ENCODE measurements at regions not wholly inside any gene's neighbourhood (a gene's known extent, or its start where the extent isn't known, plus 50 kb on each side); places are given as distances from the start of the nearest gene placed in this dataset.
A peak's percentile ranks its signal among the peaks of the same experiment; 100 is the strongest.

GRCh38 chr2:181189951-181190350, 209.5 kb downstream of the UBE2E3 start:
- no peak for DNase-seq

DNA sequence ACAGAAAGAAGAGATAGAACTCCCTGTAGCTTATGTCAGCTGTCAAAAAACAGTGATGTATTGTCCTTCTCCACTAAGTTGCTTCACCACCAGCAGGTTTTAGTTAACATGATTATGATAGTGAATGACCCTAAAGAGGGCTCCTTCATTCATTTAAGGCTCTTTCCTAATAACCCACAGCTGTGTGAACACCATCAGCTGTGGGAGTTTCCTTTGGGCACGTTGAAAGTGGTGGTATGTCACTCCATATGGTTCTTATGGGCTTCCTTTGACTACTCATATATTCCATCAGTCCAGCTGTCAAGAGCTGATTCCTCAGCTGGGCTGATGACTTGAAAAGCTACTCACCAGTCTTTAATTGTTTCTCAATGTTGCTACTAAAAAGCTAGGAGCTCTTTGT, 210.3 kb downstream of the UBE2E3 start:
- no peak for DNase-seq

GRCh38 chr2:181193550-181193949, 213.1 kb downstream of the UBE2E3 start:
- DNase-seq: no peak

DNA sequence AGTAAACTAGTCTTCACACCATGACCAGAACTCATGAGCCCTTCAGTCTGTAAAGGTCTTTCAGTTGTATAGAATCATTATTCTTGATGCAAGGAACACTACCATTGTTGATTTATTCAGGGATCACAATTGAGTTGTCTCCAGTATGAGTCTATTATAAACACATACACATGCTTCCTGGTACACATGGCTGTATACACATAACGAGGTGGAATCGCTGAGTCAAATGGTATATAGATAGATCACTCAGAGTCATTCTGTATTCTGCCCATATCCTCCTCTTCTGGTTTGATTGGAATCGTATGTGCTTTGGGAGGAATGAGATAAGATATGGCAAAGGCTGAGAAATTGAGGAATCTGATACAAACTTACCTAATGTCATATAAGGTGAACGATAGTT, 216.0 kb downstream of the UBE2E3 start:
- DNase-seq: no peak

DNA sequence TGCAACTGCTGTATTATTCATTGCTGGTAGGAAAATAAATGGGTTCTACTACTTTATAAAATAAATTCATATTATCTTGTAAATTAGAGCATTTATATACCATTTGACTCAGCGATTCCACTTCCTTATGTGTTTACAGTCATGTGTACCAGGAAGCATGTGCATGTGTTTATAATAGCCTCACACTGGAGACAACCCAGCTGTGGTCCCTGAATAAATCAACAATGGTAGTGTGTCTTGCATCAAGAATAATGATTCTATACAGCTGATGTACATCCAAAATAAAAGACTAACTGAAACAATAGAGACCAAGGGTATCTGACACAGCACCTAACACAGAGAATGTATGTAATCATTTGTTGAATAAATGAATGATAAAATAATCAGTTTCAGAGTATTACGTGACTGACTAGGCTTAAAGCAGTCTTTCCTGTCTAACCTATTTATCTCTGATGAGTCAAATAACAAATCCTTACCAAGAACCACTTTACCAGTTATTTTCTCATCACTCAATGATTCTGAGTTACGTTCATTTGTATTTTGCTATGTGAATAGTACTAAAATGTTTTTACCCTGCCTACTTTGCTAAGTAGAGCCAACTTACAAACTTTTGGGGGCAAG, 216.8 kb downstream of the UBE2E3 start:
- peak; percentile 51 for DNase-seq

DNA sequence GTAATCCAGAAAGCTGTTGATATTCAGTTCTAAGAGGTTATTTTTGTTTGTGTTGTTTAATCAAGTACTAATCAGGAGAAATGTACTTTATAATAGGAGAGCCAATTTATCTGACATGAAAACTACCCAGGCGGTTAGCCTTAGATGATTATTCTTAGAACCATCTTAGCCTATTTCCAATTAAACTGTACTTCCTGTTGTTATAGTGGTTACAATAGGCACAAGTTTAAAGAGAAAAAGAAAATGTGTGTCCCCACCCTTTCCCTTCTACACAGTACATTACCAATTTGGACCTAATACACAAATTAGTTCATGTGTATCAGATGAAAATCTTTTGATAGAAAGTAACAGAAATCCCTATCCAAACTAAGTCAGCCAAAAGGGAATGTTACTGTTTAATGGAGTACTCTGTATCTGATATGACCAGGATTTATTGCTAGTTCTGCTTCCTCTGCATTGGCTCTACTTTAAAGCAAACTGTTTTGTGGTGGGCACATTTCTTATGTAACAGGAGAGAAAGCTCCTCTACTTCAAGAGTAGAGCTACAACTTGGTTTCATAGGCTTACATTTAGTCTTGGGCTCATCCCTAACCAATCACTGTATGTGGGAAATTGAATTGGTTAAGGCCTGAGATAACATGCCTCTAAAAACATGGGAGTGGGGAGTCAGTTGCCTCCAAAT, 217.9 kb downstream of the UBE2E3 start:
- no peak for DNase-seq

GRCh38 chr2:181203412-181203811, 223.0 kb downstream of the UBE2E3 start:
- no peak for DNase-seq

DNA sequence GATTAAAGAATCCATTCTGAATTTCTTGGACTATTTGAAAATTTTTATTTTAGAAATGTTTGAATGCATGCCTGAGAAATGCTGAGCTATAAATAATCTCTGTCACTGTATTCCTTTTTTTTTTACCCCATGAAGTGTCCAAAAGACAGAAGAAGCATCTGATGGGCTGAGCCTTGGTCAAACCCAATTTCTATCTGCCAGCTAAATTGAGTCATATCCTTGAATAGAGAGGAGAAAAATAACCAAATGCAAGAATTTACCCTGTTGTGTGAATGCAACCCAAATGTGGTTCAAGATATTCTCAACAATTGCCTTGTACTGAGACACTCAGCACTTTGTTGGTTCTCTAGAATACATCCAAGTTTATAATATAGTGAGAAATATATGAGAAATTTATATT, 223.5 kb downstream of the UBE2E3 start:
- DNase-seq: no peak

DNA sequence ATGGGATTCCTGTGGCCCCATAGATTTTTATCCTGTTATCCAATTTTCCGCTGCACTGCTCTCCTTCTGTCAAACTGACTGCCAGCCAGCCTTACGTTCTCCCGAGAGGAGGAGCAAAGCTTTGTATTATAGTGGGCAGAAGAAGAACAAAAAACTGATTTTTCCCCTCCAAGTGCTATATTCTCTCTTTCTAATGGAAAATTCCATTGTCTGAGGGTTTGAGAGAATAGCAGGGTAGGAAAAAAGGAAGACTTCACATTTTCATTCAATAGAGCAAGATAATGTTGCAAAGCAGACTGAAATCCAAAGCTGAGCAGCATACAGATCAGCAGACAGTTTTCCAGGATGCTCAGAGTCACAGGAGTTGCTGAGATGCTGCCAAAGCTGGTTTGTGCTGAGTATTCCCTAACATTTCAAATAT, 238.0 kb downstream of the UBE2E3 start:
- DNase-seq: no peak

- DNase-seq: no peak
Observed at GRCh38 chr2:181223234-181223633, 234.0 kb upstream of the ITGA4 start.

DNA sequence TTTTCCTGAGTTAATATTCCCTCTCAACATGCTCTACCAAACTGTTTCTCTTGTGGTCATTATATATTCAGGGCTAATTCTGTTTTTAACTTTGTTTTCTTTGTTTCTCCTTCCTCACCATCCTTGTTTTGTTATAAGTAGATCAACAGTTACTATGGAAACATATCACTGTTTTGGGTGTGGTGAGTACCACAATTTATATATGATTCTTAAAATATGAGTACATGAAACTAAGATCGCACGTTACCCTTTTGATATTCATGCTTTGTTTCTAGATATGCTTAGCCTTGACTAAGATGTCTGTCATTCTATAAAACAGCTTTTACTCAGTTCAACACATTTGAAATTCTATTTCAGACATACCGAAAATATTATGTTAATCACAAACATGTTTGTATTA, 232.3 kb upstream of the ITGA4 start:
- no peak for DNase-seq

DNA sequence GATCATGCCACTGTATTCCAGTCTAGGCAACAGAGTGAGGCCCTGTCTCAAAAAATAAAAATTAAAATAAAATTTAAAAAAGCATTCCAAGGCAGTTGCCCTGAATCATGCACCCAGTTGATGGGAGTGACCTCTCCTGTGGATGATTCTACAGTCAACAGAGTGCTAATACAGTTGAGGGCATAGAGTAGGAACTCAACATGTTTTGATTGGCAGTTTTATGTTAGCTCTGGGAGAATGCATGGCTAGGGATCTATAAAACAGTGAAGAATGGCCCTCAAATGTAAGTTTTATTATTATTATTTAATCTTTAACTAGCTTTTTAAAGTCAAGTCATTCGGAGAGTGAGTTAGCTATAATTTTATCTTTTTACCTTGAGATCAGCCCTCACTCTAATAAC, 228.5 kb upstream of the ITGA4 start:
- no peak for DNase-seq

GRCh38 chr2:181231151-181231550, 226.0 kb upstream of the ITGA4 start:
- DNase-seq: no peak

- DNase-seq: no peak
Observed at GRCh38 chr2:181231886-181232621, 225.1 kb upstream of the ITGA4 start.

DNA sequence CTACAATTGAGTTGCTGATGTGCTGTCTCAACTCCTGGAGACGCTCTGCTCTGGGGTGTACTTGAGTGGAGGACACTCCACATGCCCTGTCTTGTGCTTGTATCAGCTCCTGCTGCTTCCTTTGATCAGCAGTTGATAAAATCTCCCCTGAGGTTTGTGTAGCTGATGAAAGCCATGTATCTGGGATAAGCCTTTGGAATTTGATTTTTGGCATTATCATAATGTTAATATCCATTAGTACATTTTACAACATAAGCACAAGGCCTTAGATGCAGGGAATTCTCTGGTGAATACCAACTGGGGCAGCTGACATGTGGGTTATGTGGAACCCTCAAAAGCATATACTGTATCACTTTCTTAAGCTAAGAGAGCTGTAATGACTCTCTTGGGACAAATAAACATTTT, 222.7 kb upstream of the ITGA4 start:
- DNase-seq: no peak

DNA sequence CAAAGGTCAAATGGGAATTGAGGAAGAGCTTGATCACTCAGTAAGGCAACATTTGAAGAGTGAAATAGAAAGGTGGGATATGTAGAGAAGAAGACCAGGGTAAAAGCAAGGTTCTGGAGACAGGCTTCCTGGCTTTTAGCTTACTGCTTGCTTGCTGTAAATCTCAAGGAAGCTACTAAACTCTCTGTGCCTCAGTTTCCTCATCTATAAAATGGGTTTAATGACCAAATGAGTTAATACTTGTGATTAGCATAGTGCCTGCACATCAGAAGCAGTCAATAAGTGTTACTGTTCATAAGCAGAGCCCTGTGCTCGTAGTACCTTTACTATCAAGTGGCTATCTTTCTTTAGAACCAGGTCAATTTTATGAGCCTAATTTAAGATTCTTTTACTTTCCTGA, 222.2 kb upstream of the ITGA4 start:
- no peak for DNase-seq

GRCh38 chr2:181235683-181236459, 221.3 kb upstream of the ITGA4 start:
- DNase-seq: no peak

DNA sequence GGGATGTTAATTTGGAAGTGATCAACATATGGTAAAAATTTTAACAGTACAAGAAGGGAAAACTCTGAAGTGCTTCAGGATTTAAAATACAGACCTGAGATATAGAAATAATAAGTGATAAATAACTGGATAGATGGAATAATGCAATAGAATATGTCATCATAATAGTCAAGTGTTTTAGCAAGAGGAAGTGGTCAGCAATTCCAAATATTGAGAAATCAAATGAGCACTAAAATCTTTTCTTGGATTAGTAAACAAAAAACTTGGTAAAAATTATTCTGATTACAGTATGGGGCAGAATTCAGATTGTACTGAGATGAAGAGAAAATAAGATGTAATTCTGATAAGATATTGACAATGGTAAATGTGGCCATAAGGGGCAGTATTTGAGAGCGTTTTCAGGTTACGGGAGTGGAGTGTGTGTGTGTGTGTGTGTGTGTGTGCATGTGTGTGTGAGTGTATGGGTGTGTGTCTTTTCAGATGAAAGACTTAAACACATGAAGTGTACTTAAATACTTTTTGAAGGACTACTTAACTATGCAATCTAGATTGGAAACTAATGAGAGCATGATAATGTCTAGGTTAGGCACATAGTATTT, 217.9 kb upstream of the ITGA4 start:
- no peak for DNase-seq

- no peak for DNase-seq
Observed at GRCh38 chr2:181240844-181241243, 216.3 kb upstream of the ITGA4 start.

DNA sequence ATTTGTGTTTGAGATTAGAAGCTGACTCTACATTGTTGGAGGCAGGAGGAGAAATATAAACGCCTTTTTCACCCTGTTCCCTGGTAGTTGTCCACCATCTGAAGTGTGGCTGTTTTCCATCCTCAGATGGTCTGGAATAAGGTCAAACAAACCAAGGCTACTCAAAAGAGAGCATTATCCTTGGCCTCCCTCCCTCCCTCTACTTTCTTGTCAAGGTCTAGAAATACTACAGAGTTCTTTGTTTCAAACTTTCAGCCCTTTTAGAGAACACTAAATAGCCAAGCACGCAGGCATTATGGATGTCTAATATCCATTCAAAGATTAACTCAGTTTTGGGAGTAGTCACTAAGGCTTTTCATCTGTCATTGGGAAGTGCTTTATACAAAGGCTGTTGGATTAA, 215.8 kb upstream of the ITGA4 start:
- DNase-seq: no peak

DNA sequence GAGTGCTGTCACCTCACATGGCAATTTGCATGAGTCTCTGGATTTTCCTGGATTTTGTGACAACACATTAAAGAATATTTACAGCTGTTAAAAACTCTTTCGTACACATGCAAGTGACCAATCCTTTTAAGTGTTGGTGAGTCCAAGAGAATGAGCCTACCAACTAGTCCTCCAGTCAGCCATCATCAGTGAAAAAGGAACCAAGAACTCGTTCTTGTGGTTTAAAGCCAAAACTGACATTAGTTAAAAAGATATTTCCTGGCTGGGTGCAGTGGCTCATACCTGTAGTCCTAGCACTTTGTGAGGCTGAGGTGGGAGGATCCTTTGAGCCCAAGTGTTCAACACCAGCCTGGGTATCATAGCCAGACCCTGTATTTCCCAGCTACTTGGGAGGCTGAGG, 215.4 kb upstream of the ITGA4 start:
- no peak for DNase-seq

DNA sequence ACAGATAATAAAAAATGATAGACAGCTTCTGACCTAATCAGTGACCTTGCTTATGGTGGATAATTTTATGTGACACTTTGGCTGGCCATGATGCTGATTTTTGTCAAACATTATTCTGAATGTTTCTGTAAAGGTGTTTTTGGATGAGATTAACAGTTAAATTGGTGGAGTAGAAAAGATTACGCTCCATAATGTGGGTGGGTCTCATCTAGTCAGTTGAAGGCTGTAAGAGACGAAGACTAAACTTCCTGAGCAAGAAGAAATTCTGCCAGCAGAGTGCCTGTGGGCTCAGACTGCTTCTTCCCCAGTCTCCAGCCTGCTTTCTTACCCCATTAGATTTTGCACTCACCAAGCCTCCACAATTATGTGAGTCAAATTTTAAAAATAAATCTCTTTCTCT, 214.9 kb upstream of the ITGA4 start:
- no peak for DNase-seq

Measured in renal pelvis (tissue), 1 donor.